GM06990 (cell line): ENCODE measurements at regions not wholly inside any gene's neighbourhood (a gene's known extent, or its start where the extent isn't known, plus 50 kb on each side); places are given as distances from the start of the nearest gene placed in this dataset.
A peak's percentile ranks its signal among the peaks of the same experiment; 100 is the strongest.

Experiments
- DNase-seq: peaks from one replicate; pipeline ENCODE4 v3.0.0-alpha.2; 2011; ENCODE audit not compliant: insufficient read length; ENCODE audit errors: extremely low read depth
- H3K27me3 ChIP-seq: replicated peaks from 2 replicates; pipeline ENCODE4 v1.6.0; 2011; ENCODE audit warnings: low read length; ENCODE audit not compliant: control insufficient read depth, insufficient read depth
- H3K36me3 ChIP-seq: 2 replicates; pipeline ENCODE4 v1.5.1; 2011; ENCODE audit warnings: low read length; ENCODE audit not compliant: control insufficient read depth, insufficient read depth
- H3K4me3 ChIP-seq: replicated peaks from 2 replicates; pipeline ENCODE4 v1.5.1; 2011; ENCODE audit warnings: low read depth, mild to moderate bottlenecking, control low read depth, low read length
- TF ChIP-seq, protein P1 (sequence below): IDR thresholded peaks from 2 replicates; pipeline ENCODE4 v1.5.1; 2011; ENCODE audit warnings: low read length, control low read depth, mild to moderate bottlenecking, inconsistent platforms; ENCODE audit not compliant: insufficient read depth, poor library complexity, severe bottlenecking

DNA sequence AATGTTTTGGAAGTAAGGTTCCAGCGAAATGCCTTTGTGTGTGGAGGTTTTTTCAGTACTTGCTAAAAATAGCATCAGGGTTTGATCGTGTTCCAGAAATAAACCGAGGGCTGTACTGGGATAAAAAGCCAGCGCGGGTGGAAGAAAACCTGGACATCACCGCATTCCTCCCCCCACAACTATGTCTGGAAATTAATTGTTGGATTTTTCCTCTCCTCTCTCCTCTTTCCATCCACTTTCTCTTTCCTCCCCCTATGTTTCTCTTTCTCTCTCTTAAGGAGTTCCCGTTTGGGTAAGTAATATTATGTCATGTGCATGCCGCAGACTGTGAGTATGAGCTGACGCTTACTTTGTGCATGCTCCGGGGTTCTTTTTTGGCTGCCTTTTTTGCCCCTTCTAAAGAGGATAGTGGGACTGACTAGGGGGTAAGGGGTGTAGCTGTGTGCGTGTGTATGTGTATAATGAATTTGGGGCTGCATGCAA is 104.2 kb upstream of the HSD17B12 start:
- H3K36me3 ChIP-seq, result no peaks in the 10 kb centered on the region
- H3K27me3 ChIP-seq, result peaks cover 8% of the 10 kb centered on the region
- DNase-seq, result no peak
- TF ChIP-seq, protein P1, sequence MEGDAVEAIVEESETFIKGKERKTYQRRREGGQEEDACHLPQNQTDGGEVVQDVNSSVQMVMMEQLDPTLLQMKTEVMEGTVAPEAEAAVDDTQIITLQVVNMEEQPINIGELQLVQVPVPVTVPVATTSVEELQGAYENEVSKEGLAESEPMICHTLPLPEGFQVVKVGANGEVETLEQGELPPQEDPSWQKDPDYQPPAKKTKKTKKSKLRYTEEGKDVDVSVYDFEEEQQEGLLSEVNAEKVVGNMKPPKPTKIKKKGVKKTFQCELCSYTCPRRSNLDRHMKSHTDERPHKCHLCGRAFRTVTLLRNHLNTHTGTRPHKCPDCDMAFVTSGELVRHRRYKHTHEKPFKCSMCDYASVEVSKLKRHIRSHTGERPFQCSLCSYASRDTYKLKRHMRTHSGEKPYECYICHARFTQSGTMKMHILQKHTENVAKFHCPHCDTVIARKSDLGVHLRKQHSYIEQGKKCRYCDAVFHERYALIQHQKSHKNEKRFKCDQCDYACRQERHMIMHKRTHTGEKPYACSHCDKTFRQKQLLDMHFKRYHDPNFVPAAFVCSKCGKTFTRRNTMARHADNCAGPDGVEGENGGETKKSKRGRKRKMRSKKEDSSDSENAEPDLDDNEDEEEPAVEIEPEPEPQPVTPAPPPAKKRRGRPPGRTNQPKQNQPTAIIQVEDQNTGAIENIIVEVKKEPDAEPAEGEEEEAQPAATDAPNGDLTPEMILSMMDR, result no peak
- no peak overlapping the region for H3K4me3 ChIP-seq

DNA sequence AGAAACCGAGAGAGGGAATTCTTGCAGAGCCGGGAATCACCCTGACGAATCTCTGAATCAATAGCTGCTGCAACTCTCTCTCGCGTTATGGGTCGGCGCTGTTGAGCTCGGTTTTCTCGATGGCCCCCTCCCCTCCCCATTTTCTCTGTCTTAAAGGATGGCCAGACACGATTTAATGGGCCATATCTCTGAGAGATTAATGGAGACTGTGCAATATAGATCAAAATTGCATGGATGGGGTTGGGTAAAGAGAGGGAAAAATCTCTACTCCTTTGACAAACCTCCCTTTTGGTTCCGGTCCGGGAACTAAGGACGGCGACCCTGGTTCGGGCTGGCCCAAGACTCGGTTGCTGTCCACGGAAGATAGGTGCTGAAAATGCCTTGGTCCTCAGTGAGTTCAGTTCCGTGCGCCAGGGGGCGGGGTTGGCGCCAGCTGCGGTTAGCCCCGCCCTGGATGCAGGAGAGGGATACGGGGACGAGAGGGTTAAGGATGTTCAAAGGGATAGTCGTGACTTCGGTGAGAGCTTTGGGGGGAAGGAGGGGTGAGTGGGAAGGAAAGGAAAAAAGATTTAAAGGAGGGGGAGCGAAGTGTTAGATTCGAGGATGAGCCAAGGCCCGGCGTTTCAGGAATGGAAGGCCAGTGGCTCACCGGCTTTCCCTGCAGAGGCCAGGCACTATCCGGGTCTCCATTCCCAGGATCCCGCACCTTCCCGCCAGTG is 103.6 kb upstream of the HSD17B12 start:
- Histone ChIP-seq H3K4me3 (no peak overlapping the region), H3K36me3 (no peaks in the 10 kb centered on the region), H3K27me3 (peaks cover 8% of the 10 kb centered on the region)
- TF ChIP-seq, protein P1, result peak; percentile 12
- no peak for DNase-seq

DNA sequence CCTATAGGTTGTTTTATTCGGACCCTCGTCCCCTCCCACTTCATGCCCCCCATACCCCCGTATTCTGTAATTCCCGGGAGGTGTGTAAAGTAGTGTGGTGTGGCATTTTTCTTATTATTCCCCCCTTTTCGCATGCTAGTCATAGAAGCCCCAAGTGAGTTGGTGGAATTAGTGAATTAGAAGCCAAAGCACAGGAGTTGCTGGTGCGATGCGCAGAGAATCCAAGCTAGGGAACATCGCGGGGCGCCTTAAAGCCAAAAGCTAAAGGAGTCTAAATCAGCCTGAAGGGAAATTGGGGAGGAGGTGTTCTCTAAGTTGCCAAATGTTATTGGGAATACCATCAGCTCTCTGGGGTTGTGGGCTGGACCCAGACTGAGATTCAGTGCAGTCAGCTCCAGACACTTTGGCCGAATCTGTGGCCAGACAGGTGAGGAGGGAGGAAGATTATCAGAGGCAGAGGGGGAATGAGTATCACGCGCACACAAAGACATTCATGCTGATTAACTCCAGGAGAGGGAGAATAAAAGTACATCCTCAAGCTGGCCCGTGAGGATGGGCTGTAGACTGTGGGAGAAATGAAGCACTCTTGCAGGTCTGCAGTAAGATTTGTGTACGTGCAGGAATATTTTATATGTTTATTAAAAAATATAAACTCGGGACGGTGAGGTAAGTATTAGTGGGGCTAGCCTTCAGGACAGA is 102.8 kb upstream of the HSD17B12 start:
- no peak for DNase-seq
- TF ChIP-seq, protein P1, result no peak
- no peak overlapping the region for H3K4me3 ChIP-seq
- peaks cover 10% of the 10 kb centered on the region for H3K27me3 ChIP-seq
- H3K36me3 ChIP-seq, result no peaks in the 10 kb centered on the region

DNA sequence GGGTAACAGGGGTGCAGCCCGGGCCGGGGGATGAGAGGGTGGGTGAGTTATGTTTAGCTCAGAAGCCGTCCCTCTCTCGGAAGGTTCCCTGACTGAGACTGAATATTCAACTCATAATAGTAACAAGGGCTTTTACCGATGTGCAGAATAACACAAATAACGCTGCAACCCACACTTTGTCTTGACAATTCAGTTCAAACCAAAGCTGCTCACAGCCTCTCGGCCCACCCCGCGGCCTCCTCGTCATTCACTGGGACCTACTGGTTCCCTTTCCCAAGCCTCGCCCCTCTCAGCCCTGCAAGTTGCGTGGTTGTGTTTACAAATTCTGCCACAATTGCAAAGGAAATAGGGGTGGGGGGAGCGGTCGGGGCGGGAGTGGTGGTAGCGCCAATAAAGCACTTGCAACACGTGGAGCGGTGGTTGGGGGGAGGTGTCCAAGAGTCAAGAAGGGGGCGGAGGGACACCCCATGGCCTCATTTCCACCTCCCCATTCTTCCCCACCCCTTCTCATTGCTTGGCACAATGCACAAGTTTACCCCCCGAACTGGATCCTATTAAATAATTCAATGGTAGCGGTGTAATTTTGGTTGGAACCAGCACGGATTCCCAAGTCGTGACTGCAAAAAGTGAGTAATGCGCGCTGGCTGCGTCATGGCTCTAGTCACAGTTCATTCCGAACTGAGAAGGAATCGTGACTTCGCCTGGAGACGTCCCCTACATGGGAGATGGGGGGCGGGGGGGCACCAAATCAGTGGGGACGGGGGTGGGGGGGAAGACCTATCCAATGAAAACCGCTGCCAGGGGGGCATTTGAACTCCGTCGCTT is 102.0 kb upstream of the HSD17B12 start:
- TF ChIP-seq, protein P1, result no peak
- H3K27me3 ChIP-seq, result peaks cover 10% of the 10 kb centered on the region
- DNase-seq, result no peak
- peak overlapping the region; percentile 57 for H3K4me3 ChIP-seq
- no peaks in the 10 kb centered on the region for H3K36me3 ChIP-seq

DNA sequence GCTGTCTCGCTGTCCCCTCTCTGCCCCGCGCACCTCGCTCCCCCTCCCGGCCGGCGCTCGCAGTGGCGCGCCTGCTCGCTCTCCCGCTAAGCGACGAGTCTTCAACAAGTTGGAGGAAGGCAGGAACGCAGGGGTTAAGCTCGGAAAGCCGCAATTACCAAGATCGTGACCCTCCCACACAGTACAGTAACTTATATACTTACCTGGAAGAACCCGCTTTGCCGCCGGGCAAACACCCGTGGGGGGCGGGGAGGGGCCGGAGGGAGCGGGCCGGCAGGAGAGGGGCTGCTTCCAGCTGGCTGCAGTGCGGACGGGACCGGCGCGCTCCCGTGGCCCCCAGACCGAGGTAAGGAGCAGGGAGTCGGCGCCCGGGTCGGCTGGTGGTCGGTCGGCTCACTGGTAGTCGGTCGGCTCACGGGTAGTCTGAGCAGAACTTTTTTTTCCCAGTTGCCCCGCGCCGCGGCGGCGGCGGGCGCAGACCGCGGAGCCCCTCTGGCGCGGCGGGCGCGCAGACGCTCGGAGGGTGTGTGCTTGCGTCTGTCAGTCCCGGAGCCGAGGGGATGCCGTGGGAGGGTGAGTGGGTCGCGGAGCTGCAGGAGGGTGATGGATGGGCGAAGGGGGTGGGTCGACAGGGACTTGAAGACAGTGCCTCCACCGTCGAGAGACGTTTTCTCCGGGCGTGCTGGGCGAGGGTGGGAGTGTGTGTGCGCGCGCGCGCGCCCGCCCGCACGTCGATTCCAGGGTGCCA is 101.2 kb upstream of the HSD17B12 start:
- DNase-seq, result peak; percentile 57
- Histone ChIP-seq H3K4me3 (peak overlapping the region; percentile 57), H3K27me3 (peaks cover 8% of the 10 kb centered on the region), H3K36me3 (no peaks in the 10 kb centered on the region)
- TF ChIP-seq, protein P1, result peak; percentile 64
